Activated T-cell treated with anti-CD3 and anti-CD28 coated beads, Interleukin-2, amount 50 U/mL, for 24 hours (primary cell): ENCODE measurements at regions not wholly inside any gene's neighbourhood (a gene's known extent, or its start where the extent isn't known, plus 50 kb on each side); places are given as distances from the start of the nearest gene placed in this dataset.

Experiments
- DNase-seq: peaks from one replicate; pipeline ENCODE4 v3.0.0-alpha.2; 2020
- H3K27ac Mint-ChIP-seq: 2 replicates; pipeline ENCODE4 v1.8.0; 2020; ENCODE audit warnings: mild to moderate bottlenecking, mixed read lengths
- H3K27me3 Mint-ChIP-seq: 2 replicates; pipeline ENCODE4 v1.8.0; 2020; ENCODE audit warnings: mixed read lengths
- H3K36me3 Mint-ChIP-seq: 2 replicates; pipeline ENCODE4 v1.8.0; 2020; ENCODE audit warnings: low read depth, mixed read lengths
- H3K4me1 Mint-ChIP-seq: 2 replicates; pipeline ENCODE4 v1.8.0; 2020; ENCODE audit warnings: low read depth, mixed read lengths
- H3K4me3 Mint-ChIP-seq: 2 replicates; pipeline ENCODE4 v1.8.0; 2020; ENCODE audit warnings: mild to moderate bottlenecking, moderate library complexity, mixed read lengths
- H3K9me3 Mint-ChIP-seq: 2 replicates; pipeline ENCODE4 v1.8.0; 2020; ENCODE audit warnings: mixed read lengths

- H3K27me3 Mint-ChIP-seq = peaks cover 3% of the 10 kb centered on the region
- no peaks in the 10 kb centered on the region for H3K36me3 Mint-ChIP-seq
- H3K4me3 Mint-ChIP-seq = no peak overlapping the region
- H3K27ac Mint-ChIP-seq = no peak overlapping the region
- H3K9me3 Mint-ChIP-seq = no peaks in the 10 kb centered on the region
- DNase-seq = no peak
- H3K4me1 Mint-ChIP-seq = no peaks in the 10 kb centered on the region
Measured at GRCh38 chr9:117882171-117882570, 178.0 kb downstream of the TLR4 start.

- Mint-ChIP-seq H3K9me3 (no peaks in the 10 kb centered on the region), H3K4me1 (no peaks in the 10 kb centered on the region), H3K27ac (no peak overlapping the region), H3K27me3 (no peaks in the 10 kb centered on the region), H3K4me3 (no peak overlapping the region), H3K36me3 (no peaks in the 10 kb centered on the region)
- DNase-seq = no peak
Measured at GRCh38 chr9:117886616-117887015, 182.4 kb downstream of the TLR4 start.

DNA sequence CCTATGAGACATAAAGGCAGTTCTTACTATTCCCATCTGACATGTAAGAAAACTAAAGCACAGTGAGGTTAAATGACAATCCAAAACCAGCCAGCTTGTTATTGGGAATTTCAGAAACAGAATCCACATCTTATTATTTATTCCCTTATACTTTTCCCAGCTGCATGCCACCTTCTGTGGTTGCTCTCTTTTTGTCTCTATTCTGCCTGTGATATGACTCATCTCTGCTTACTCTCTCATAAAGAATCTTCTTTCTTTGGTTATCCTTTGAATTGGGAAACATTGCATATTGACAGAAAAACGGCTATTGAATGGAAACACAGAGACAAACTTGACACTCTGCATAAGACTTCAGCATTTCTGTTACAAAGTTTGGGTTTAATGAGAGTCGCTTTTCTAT lies 183.2 kb downstream of the TLR4 start:
- no peaks in the 10 kb centered on the region for H3K36me3 Mint-ChIP-seq
- no peaks in the 10 kb centered on the region for H3K9me3 Mint-ChIP-seq

GRCh38 chr9:117887941-117888340 lies 183.7 kb downstream of the TLR4 start:
- no peaks in the 10 kb centered on the region for H3K36me3 Mint-ChIP-seq
- no peak for DNase-seq
- no peak overlapping the region for H3K27ac Mint-ChIP-seq

More for the DNA sequence above, 183.2 kb downstream of the TLR4 start:
- DNase-seq = no peak
- Mint-ChIP-seq H3K27ac (no peak overlapping the region), H3K4me3 (no peak overlapping the region), H3K4me1 (no peaks in the 10 kb centered on the region), H3K27me3 (no peaks in the 10 kb centered on the region)

DNA sequence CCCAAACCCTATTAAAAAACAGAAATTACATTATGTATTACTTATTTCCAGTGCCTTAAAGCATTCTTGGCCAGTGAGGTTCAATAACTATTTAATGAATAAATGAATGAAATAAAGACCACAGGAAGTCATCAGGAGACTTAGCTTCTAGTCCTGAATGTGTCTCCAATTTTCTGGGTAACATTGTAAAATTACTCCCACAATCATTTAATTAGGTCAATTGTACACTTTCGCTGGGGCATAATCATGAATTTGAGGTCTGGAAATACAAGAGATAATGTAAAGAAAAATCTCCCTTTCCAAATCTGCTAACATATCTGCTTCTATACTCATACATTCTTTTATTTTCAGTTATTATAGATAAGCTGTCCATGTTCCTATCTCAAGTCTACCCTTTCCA lies 199.2 kb downstream of the TLR4 start:
- no peak overlapping the region for H3K27ac Mint-ChIP-seq
- H3K4me1 Mint-ChIP-seq = no peaks in the 10 kb centered on the region
- peaks cover 7% of the 10 kb centered on the region for H3K9me3 Mint-ChIP-seq
- H3K27me3 Mint-ChIP-seq = peaks cover 9% of the 10 kb centered on the region
- H3K4me3 Mint-ChIP-seq = no peak overlapping the region
- no peak for DNase-seq
- H3K36me3 Mint-ChIP-seq = no peaks in the 10 kb centered on the region

More at GRCh38 chr9:117887941-117888340, 183.7 kb downstream of the TLR4 start:
- no peak overlapping the region for H3K4me3 Mint-ChIP-seq
- no peaks in the 10 kb centered on the region for H3K9me3 Mint-ChIP-seq
- H3K4me1 Mint-ChIP-seq = no peaks in the 10 kb centered on the region
- no peaks in the 10 kb centered on the region for H3K27me3 Mint-ChIP-seq

- Mint-ChIP-seq H3K4me1 (no peaks in the 10 kb centered on the region), H3K9me3 (peaks cover 32% of the 10 kb centered on the region), H3K36me3 (no peaks in the 10 kb centered on the region), H3K27ac (no peak overlapping the region), H3K27me3 (peaks cover 15% of the 10 kb centered on the region), H3K4me3 (no peak overlapping the region)
- DNase-seq = no peak
Measured at GRCh38 chr9:117906763-117907162, 202.6 kb downstream of the TLR4 start.

DNA sequence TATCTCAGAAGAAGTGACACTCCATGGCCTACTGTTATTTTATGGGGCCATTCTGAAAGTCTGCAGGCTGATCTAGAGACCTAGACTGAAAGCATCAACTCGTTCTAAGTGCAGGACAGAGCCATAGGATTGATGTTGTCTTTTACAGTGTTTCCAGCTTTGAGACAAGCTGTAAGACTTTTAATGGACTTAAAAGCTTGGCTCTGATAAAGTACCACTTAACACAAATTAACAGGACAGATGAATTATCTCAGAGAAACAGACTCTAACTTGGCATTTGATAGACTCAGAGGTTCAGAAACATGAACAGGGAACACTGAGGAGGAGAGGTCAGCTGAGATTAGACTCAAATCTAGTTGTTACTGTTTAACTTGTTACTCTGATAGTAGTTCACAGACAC lies 203.2 kb downstream of the TLR4 start:
- no peaks in the 10 kb centered on the region for H3K4me1 Mint-ChIP-seq
- peaks cover 15% of the 10 kb centered on the region for H3K27me3 Mint-ChIP-seq
- no peaks in the 10 kb centered on the region for H3K36me3 Mint-ChIP-seq
- H3K4me3 Mint-ChIP-seq = no peak overlapping the region
- no peak overlapping the region for H3K27ac Mint-ChIP-seq
- DNase-seq = no peak
- peaks cover 34% of the 10 kb centered on the region for H3K9me3 Mint-ChIP-seq

DNA sequence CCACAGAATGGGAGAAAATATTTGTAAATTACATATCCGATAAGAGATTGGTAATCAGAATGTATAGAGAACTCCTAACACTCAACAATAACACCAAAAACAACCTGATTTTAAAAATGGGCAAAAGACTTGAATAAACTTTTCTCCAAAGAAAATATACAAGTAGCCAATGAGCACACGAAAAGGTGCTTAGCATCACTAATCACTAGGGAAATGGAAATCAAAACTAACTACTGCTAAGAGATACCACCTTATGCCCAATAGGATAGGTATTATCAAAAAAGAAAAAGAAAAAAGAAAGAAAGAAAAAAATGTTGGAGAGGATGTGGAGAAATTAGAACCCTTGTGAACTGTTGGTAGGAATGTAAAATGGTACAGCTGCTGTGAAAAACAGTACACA lies 212.1 kb downstream of the TLR4 start:
- no peak for DNase-seq
- H3K4me1 Mint-ChIP-seq = no peaks in the 10 kb centered on the region
- H3K9me3 Mint-ChIP-seq = peaks cover 10% of the 10 kb centered on the region
- H3K27me3 Mint-ChIP-seq = no peaks in the 10 kb centered on the region
- no peak overlapping the region for H3K27ac Mint-ChIP-seq
- H3K36me3 Mint-ChIP-seq = no peaks in the 10 kb centered on the region
- H3K4me3 Mint-ChIP-seq = no peak overlapping the region

GRCh38 chr9:117917873-117918272 lies 213.7 kb downstream of the TLR4 start:
- no peak for DNase-seq
- H3K9me3 Mint-ChIP-seq = no peaks in the 10 kb centered on the region
- H3K4me1 Mint-ChIP-seq = no peaks in the 10 kb centered on the region
- no peak overlapping the region for H3K4me3 Mint-ChIP-seq
- H3K27ac Mint-ChIP-seq = no peak overlapping the region
- H3K36me3 Mint-ChIP-seq = no peaks in the 10 kb centered on the region
- no peaks in the 10 kb centered on the region for H3K27me3 Mint-ChIP-seq

DNA sequence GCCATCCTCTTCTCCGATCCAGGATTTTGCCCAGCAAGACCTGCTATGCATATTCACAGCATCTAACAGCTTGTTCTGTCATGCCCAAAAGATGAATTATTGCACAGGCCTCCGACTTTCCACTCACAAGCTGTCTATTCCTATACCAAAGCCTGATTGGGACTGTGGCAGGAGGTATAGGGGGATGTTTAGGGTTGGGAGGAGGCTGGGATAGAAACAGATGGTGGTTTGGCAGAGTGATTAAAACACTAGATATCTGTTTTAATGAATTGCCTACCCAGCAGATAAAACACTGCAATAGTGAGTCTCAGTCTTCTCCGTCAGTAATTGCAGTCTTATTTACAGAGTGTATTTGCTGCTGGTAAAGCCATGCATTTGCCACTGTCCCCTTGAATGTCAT lies 215.3 kb downstream of the TLR4 start:
- Mint-ChIP-seq H3K4me1 (no peaks in the 10 kb centered on the region), H3K36me3 (no peaks in the 10 kb centered on the region), H3K27ac (no peak overlapping the region), H3K9me3 (no peaks in the 10 kb centered on the region), H3K4me3 (no peak overlapping the region), H3K27me3 (no peaks in the 10 kb centered on the region)
- DNase-seq = no peak

DNA sequence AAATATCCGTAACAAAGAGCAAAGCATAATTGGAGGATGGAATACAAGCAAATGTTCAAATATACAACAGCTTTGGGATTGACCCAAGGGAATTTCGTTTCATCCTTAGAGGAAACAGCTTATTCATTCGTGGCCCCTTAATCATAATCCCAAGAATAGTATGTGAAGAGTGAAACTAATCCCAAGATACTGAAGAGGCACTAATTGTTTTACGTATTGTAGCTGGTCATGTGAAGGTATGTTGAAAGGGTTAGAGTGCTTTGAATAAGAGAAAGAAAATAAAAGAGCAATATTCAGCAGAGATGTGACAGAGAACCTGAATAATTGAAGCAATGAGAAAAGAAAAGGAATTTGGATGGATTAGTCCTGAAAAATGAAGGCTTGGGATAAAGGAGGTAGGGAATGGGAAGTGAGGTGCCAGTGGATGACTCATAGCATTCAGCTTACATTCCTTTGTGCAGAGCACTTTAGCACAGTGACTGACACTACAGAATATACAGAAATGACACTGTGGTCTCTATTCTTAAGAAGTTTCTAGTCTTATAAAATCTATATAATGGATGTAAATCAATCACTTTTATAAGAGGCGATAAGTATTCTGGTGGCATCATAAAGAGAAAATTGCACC lies 221.9 kb downstream of the TLR4 start:
- Mint-ChIP-seq H3K4me1 (no peaks in the 10 kb centered on the region), H3K36me3 (no peaks in the 10 kb centered on the region), H3K4me3 (no peak overlapping the region), H3K27me3 (peaks cover 4% of the 10 kb centered on the region), H3K9me3 (no peaks in the 10 kb centered on the region), H3K27ac (no peak overlapping the region)
- DNase-seq = no peak

DNA sequence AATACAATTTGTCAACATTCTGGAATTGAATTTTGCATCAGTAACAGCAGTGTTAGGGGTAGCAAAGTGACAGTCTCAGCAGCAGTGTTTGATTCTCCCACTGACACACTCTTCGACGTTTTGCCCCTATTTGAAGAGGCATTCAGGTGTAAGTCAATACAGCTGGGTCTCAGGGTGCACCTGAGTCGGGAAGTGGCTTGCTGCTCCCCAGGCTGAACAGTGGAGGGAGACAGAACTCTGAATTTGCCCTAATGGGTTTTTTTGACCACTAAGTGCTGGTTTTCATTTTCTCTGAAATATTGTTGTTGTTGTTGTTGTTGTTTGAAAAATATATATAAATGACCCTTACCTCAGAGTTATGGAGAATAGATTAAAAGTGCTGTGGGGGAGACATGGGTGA lies 223.2 kb downstream of the TLR4 start:
- Mint-ChIP-seq H3K9me3 (no peaks in the 10 kb centered on the region), H3K27me3 (peaks cover 4% of the 10 kb centered on the region), H3K4me3 (no peak overlapping the region), H3K4me1 (no peaks in the 10 kb centered on the region), H3K27ac (no peak overlapping the region), H3K36me3 (no peaks in the 10 kb centered on the region)
- DNase-seq = no peak

DNA sequence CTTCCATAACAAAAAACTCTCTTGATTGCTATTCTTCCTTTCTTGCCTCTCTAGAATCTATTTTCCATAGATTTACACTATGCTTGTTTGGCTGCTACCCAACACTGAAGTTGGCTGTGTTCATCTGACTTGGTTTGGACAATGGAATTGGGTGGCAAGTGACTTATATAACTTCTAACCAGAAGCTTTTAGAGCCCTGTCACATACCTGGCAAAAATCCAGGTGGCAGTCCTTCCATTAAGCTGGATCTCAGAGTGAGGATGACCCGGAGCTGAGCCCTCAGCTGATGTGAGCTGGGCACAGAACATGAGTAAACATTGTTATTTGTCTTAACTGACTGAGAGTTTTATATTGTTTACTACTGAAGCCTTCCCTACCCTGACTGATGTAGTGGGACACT lies 225.7 kb downstream of the TLR4 start:
- Mint-ChIP-seq H3K36me3 (no peaks in the 10 kb centered on the region), H3K27ac (no peak overlapping the region), H3K4me3 (no peak overlapping the region), H3K27me3 (peaks cover 4% of the 10 kb centered on the region), H3K4me1 (no peaks in the 10 kb centered on the region), H3K9me3 (no peaks in the 10 kb centered on the region)
- DNase-seq = no peak

DNA sequence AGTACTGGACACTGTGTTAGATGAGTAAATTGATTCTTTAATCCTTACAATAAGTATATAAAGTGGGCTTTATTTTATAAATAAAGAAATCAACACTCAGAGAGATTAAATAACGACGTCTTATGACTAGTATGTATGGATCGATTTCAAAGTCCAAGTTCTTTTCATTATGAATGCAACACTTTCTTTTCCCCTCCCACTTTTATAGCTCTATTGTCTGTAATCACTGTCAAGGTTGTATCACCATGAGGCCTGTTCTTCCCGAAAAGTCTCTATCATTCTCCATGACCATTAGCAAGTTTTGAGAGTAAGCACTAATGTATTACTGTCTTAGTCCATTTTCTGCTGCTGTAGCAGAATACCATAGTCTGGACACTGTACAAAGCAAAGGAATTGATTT lies 228.4 kb downstream of the TLR4 start:
- no peak overlapping the region for H3K4me3 Mint-ChIP-seq
- DNase-seq = no peak
- no peaks in the 10 kb centered on the region for H3K9me3 Mint-ChIP-seq
- no peaks in the 10 kb centered on the region for H3K36me3 Mint-ChIP-seq
- no peaks in the 10 kb centered on the region for H3K4me1 Mint-ChIP-seq
- H3K27ac Mint-ChIP-seq = no peak overlapping the region
- peaks cover 3% of the 10 kb centered on the region for H3K27me3 Mint-ChIP-seq

GRCh38 chr9:117936185-117937130 lies 232.3 kb downstream of the TLR4 start:
- no peak overlapping the region for H3K4me3 Mint-ChIP-seq
- no peaks in the 10 kb centered on the region for H3K36me3 Mint-ChIP-seq
- H3K27ac Mint-ChIP-seq = no peak overlapping the region
- no peaks in the 10 kb centered on the region for H3K27me3 Mint-ChIP-seq
- DNase-seq = no peak
- H3K9me3 Mint-ChIP-seq = no peaks in the 10 kb centered on the region
- H3K4me1 Mint-ChIP-seq = no peaks in the 10 kb centered on the region
